ENCODE measurements at regions not wholly inside any gene's neighbourhood (a gene's known extent, or its start where the extent isn't known, plus 50 kb on each side); places are given as distances from the start of the nearest gene placed in this dataset.

GRCh38 chr16:27627136-27627535 is 77.2 kb downstream of the KATNIP start:
- no peak overlapping the region for H3K27ac Mint-ChIP-seq
- no peak overlapping the region for H2BK5ac ChIP-seq (ENCODE audit: insufficient read length, low read length)
- no peak overlapping the region for H3K18ac ChIP-seq (ENCODE audit: insufficient read length, low read depth, low read length)
- no peak overlapping the region for H3K4me2 ChIP-seq (ENCODE audit: insufficient read depth, insufficient read length, low read length)
- H4K20me1 ChIP-seq (ENCODE audit: control insufficient read depth, insufficient read depth, insufficient read length) = peaks cover under 1% of the 10 kb centered on the region
- H3K4me3 Mint-ChIP-seq = no peak overlapping the region
- H4K91ac ChIP-seq (ENCODE audit: insufficient read length, low read depth, low read length) = no peak overlapping the region
- H3K9ac ChIP-seq (ENCODE audit: extremely low read depth, insufficient read length, low read length) = no peak overlapping the region
- no peaks in the 10 kb centered on the region for H3K4me1 ChIP-seq (ENCODE audit: insufficient read depth, low read length)
- no peak overlapping the region for H3K27ac ChIP-seq (ENCODE audit: insufficient read length, low read depth, low read length)
- no peak overlapping the region for H2AK5ac ChIP-seq (ENCODE audit: insufficient read length, low read length)
- H3K27me3 ChIP-seq (ENCODE audit: insufficient read depth, low read length) = no peaks in the 10 kb centered on the region; the same call in 1 of the 2 replicates
- no peak overlapping the region for H2BK20ac ChIP-seq (ENCODE audit: low read depth, low read length, poor library complexity, severe bottlenecking)
- no CpG with 5 or more reads among the region's 7 CpGs for WGBS (ENCODE audit: extremely low coverage, insufficient read length, low lambda C conversion rate)
- H3K23ac ChIP-seq (ENCODE audit: insufficient read length, low read depth, low read length) = no peak overlapping the region
- no peak overlapping the region for H4K5ac ChIP-seq (ENCODE audit: insufficient read length, low read depth, low read length)
- no peak overlapping the region for H2BK120ac ChIP-seq (ENCODE audit: low read depth, low read length, poor library complexity, severe bottlenecking)
- DNase-seq = no peak
- peaks cover 0 to 4% of the 10 kb centered on the region in 2 experiments; a peak in 2 of 4 replicates for H3K4me1 Mint-ChIP-seq
- no peak overlapping the region for H2AFZ ChIP-seq (ENCODE audit: low read length)
- H3K27me3 Mint-ChIP-seq (ENCODE audit: low read depth) = peaks cover 4% of the 10 kb centered on the region; the same call in 1 of the 2 replicates
- peaks cover 5 to 6% (median 5%) of the 10 kb centered on the region in 3 experiments; a peak in 5 of 7 replicates for H3K36me3 Mint-ChIP-seq (ENCODE audit: insufficient read depth in 1 of 3, low read depth in 3 of 3)
- no peaks in the 10 kb centered on the region for H3K79me1 ChIP-seq (ENCODE audit: insufficient read depth, low read depth, low read length, poor library complexity, severe bottlenecking)
- H3K9me3 ChIP-seq (ENCODE audit: control insufficient read depth, low read depth, low read length) = no peaks in the 10 kb centered on the region
- H3K4ac ChIP-seq (ENCODE audit: low read depth, low read length) = no peak overlapping the region
- H2BK15ac ChIP-seq (ENCODE audit: low read depth, low read length) = no peak overlapping the region
- no peak overlapping the region for H3K14ac ChIP-seq (ENCODE audit: insufficient read depth, low read length)
- no peaks in the 10 kb centered on the region for H3K79me2 ChIP-seq (ENCODE audit: insufficient read depth, low read length)
- H3K9me3 Mint-ChIP-seq = no peaks in the 10 kb centered on the region
- no peak for TF ChIP-seq CTCF (conservative IDR thresholded peaks at IDR 0.05)
- H3K56ac ChIP-seq (ENCODE audit: insufficient read length, low read depth, low read length) = no peak overlapping the region
- H4K8ac ChIP-seq (replicated peaks; ENCODE audit: insufficient read length, low read depth, low read length) = no peak overlapping the region
- no peak overlapping the region for H3T11ph ChIP-seq (ENCODE audit: low read length)
- no peaks in the 10 kb centered on the region for H3K23me2 ChIP-seq (ENCODE audit: insufficient read length, low read depth, low read length, poor library complexity, severe bottlenecking)
- H2BK12ac ChIP-seq (ENCODE audit: insufficient read length, low read depth, low read length) = no peak overlapping the region
